ENCODE measurements at regions not wholly inside any gene's neighbourhood (a gene's known extent, or its start where the extent isn't known, plus 50 kb on each side); places are given as distances from the start of the nearest gene placed in this dataset.

DNA sequence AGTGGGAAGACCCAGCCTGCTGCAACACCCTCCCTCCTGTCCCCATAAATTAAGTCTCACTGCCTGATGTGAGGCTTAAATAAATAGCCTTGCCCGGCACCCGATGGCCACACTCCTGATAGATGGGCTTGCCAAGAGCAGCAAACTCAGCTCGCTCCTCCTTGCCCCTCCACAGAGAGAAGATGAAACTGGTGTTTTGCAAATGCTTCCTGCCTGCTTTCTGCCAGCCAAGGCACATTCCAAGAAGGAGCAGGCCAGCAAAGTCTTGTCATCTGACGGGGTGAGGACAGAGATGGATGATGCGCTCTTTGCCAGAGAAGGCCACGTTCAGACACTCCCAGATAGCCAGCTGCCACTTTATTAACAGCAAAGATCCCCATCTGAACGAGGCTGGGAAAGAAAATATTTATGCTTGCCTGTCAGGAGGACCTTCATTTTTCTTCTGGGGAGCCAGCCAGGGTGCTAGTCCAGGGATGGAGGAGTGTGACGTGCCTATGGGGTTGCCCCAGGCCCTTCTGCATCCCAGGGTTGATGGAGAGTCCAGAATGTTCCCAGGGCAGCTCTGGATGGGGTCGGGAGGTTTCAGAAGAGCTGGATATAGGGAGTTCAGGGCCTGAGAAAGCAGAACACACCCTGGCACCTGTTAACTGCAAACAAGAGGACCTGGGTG, 265.4 kb downstream of the FOXD2 start:
- no peak for DNase-seq (ENCODE audit: low read depth, low spot score)

DNA sequence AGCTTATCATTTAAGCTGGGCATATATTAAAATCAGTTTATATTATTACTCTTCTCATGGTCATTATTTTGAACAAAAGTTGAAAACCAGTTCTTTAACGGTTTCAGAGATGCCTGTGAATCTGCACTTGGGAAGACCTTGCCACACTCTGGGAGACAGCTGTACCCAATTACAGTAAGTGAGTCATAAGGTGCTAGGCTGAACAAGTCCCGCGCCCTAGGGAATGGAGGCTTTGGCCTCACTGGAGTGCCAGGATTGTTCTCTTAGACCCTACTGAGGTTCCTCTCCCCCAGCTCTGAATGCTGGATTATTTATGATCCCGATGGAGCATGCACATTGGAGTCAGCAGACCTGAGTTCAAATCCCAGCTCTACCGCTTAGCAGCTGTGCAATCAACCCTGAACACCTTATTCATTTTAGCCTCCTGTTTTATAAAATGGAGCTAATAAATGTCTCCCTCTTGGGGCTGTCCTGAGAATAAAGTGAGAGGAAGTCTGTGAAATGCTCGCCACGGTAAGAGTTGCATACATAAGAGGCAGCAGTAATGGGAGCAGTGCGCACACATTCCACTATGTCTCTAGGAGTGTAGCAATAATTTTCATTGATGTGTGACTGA, 266.2 kb downstream of the FOXD2 start:
- DNase-seq (ENCODE audit: low read depth, low spot score), result no peak

DNA sequence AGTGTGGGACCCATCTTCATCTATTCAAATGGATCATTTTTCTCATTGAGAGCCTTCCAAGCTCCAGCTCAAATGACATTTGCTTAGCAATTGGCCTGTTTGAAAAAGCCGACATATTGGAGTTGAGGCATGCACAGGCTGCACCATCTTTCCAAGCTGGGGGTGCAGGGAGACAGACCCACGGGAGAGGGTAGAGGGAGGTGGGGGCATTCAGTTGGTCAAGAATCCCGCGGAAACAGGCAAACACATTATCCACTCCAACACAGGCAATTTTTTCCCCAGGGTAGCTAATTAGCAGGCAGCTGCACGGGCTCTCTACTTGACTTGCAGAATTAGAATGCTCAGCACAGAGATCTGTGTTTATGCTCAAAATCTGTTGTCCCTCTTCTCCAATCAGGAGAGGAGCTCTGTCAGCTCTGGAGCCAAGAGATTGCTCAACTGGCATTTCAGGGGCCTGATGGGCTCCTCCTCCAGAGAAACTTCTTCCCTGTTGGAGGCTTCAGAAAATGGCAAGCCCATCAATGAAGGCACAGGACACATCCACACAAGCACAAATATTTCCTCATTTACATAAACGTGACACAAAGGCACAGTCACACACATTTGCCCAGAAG, 267.8 kb downstream of the FOXD2 start:
- no peak for DNase-seq (ENCODE audit: low read depth, low spot score)

DNA sequence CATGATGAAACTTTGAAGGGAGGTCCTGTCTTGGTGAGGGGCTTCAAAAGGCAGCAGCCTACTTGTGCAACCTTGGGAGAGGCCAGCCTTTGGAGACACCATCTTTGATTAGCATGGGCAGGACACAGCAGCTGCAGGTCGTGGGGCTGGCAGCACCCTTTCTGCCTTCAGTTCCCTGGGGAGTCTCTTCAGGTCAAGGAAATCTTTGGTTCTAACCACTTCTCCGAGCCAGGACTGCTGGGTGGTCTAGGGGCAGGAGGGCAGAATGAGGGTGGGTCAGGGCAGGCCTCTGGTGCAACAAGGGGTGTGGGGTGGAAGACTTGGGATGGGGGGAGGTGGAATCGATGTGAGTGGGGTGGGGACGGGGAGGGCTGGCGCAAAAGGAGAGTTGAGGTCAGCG, 269.7 kb downstream of the FOXD2 start:
- no peak for DNase-seq (ENCODE audit: low read depth, low spot score)

DNA sequence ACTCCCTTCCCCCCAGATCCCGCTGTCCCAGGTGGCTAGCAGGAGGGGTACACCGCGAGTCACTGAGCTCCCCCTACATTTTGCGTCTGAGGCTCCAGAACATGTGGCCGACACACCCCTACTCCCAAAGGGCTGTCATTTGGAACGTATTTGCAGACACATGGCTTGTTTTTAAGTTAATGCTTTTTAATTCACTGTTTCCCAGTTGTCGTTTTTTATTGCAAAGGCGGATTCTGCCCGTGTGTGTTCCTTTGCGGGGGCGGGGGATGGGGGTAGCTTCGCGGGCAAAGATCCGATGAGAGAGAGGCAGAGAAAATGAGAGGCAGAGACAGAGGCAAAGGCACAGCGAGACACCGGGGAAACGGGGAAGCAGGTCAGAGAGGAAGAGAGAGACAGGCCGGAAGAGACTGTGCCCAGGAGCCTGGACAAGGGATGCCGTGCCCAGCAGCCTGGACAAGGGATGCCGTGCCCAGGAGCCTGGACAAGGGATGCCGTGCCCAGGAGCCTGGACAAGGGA, 270.2 kb downstream of the FOXD2 start:
- DNase-seq (ENCODE audit: low read depth, low spot score), result no peak

DNA sequence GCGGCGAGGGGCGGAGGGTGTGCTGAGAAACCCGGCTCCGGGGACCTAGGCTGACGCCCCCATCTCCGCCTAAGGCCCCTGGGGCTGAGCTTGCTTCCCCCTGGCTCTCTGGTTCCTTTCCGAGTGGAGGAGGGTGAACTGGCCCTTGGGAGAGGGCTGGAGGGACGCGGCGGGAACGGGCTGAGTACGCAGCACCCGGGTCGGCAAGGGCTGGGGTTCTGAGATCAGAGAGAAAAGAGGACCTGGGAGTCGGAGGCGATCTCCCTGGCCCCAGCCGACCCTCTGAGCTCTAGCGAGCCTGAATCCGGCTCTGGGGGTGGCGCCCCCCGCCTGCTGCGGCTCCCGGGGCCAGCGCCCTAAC, 270.8 kb downstream of the FOXD2 start:
- no peak for DNase-seq (ENCODE audit: low read depth, low spot score)

DNA sequence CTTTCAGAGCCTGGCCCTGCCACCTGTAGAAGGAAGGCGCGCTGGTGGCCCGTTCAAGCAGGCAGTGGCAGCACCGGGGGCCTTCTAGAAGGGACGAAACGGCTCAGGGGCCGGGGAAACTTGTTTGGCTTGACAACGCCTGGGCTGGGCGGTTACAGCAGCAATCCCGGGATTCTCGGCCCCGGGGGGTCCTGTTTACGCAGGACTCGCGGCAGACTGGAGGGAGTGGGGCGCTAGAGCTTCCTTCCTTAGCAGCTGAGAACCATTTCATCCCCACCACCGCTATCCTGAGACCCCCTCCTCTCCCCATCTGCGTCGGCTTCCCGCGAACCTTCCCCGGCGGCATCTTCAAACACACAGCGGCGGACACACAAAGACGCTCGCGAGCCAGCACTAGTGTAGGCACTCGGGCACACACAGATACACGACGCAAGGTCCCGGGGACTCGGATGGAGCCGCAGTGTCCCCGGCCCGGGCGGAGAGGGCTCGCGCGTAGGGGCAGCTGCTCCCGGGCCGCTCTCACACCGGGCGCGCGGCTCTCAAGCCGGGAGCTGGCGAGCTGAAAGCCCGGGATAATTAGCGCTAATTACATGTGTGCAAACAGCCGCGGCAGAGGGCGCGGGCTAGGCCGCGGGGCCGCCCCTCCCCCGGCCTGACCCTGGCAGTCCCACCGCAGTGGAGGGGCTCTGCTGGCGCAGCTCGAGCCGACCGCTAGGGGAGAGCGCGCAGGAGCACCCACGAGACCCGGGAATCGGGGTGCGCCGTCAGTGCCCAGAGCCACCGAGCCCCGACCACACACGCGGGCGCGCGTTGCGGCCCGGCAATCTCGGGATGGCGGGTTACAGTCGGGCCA, 271.4 kb downstream of the FOXD2 start:
- no peak for DNase-seq (ENCODE audit: low read depth, low spot score)

DNA sequence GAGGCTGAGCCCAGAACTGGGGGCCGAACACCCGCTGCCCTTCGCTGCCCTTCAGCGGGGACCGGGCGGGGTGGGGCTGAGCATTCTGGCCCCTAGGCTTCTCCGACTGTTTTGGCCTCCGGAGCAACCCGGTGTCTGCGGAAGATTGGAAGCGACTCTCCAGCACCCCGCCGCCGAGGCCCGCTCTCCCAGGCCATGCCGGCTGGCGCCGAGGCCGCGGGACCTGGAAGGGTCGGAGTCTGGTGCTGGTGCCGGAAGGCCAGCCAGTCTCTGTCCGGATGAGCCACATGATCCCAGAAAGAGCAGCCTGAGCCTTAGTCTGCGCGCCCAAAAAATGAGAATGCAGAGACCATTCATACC, 272.0 kb downstream of the FOXD2 start:
- DNase-seq (ENCODE audit: low read depth, low spot score), result no peak

DNA sequence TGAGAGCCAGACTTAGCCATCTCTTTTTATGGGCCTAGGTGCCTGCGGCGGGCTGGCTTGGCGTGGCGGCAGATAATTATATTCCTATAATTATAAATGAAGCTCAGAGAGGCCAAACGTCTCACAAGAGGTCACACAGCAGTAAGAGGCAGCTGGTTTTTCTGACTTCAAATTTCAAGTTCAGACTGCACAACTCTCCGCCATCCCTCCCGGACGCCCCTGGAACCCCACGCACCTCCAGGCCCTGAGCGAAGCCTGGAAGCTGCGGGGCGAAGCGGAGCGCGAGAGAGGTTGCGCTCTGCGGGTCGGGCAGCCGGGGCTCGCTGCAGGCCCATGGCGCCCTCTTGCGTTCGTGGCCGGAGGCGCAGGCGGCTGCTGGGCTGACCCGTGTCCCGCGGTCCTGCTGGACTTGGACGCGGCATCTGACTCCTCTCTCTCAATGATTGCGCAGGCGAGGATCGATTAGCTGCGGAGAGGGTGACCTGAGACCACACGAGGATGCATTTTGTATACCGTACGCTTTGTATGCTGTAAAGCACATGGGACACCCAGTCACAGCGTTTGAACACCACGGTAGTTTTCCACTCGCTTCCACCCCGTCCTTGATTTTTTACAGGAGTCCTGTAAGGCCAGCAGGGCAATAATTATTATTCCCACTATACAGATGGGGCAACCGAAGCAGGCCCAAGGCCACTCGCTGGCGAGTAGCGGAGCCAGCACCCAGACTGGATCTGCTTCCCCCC, 272.7 kb downstream of the FOXD2 start:
- DNase-seq (ENCODE audit: low read depth, low spot score), result no peak
